NCI-H2081 treated with DMSO at 0.1 percent for 48 hours (cell line): ENCODE measurements at regions not wholly inside any gene's neighbourhood (a gene's known extent, or its start where the extent isn't known, plus 50 kb on each side); places are given as distances from the start of the nearest gene placed in this dataset.

Experiments
- DNase-seq: peaks from one replicate; lab custom pipeline; 2025; lab: John Stamatoyannopoulos, UW

- DNase-seq, result no peak
Measured at GRCh38 chr4:14254252-14254651, 626.7 kb upstream of the BOD1L1 start.

GRCh38 chr4:14254926-14255325 lies 627.4 kb upstream of the BOD1L1 start:
- DNase-seq, result no peak

GRCh38 chr4:14257903-14258302 lies 630.4 kb upstream of the BOD1L1 start:
- DNase-seq, result no peak

- no peak for DNase-seq
Measured at GRCh38 chr4:14259936-14260335, 632.4 kb upstream of the BOD1L1 start.

- no peak for DNase-seq
Measured at GRCh38 chr4:14260591-14260990, 633.1 kb upstream of the BOD1L1 start.

GRCh38 chr4:14262221-14262620 lies 634.7 kb upstream of the BOD1L1 start:
- DNase-seq, result no peak

- no peak for DNase-seq
Measured at GRCh38 chr4:14264437-14264836, 636.9 kb upstream of the BOD1L1 start.

GRCh38 chr4:14265651-14266050 lies 638.1 kb upstream of the BOD1L1 start:
- no peak for DNase-seq

- peak; percentile 21 for DNase-seq
Measured at GRCh38 chr4:14267373-14268060, 640.0 kb upstream of the BOD1L1 start.

- no peak for DNase-seq
Measured at GRCh38 chr4:14269824-14270223, 642.3 kb upstream of the BOD1L1 start.

- no peak for DNase-seq
Measured at GRCh38 chr4:14272206-14272605, 644.7 kb upstream of the BOD1L1 start.

GRCh38 chr4:14277505-14277904 lies 650.0 kb upstream of the BOD1L1 start:
- DNase-seq, result no peak

- no peak for DNase-seq
Measured at GRCh38 chr4:14280567-14280966, 653.0 kb upstream of the BOD1L1 start.

GRCh38 chr4:14284578-14284977 lies 657.1 kb upstream of the BOD1L1 start:
- DNase-seq, result no peak

- no peak for DNase-seq
Measured at GRCh38 chr4:14289708-14290107, 662.2 kb upstream of the BOD1L1 start.

GRCh38 chr4:14293582-14293981 lies 666.1 kb upstream of the BOD1L1 start:
- no peak for DNase-seq

GRCh38 chr4:14294611-14295010 lies 667.1 kb upstream of the BOD1L1 start:
- no peak for DNase-seq

GRCh38 chr4:14299166-14299565 lies 671.6 kb upstream of the BOD1L1 start:
- DNase-seq, result no peak

- no peak for DNase-seq
Measured at GRCh38 chr4:14302021-14302420, 674.5 kb upstream of the BOD1L1 start.

GRCh38 chr4:14303856-14304255 lies 676.3 kb upstream of the BOD1L1 start:
- DNase-seq, result no peak

GRCh38 chr4:14308229-14308651 lies 680.7 kb upstream of the BOD1L1 start:
- DNase-seq, result no peak

GRCh38 chr4:14309431-14309830 lies 681.9 kb upstream of the BOD1L1 start:
- DNase-seq, result no peak

- DNase-seq, result no peak
Measured at GRCh38 chr4:14313757-14314156, 686.2 kb upstream of the BOD1L1 start.

GRCh38 chr4:14315129-14315528 lies 687.2 kb upstream of the CPEB2 start:
- DNase-seq, result no peak
